KOPT-K1 (cell line): ENCODE measurements at regions not wholly inside any gene's neighbourhood (a gene's known extent, or its start where the extent isn't known, plus 50 kb on each side); places are given as distances from the start of the nearest gene placed in this dataset.
A peak's percentile ranks its signal among the peaks of the same experiment; 100 is the strongest.

ENCODE experiments used
- H3K27ac ChIP-seq: fragments of 200-600 bp; sonication (generic); 2 replicates; pipeline ENCODE4 v1.5.1; 2016; ENCODE audit warnings: antibody characterized with exemption, mild to moderate bottlenecking, low read depth, low read length; ENCODE audit not compliant: poor library complexity, severe bottlenecking
- H3K36me3 ChIP-seq: fragments of 200-600 bp; sonication (generic); 2 replicates; pipeline ENCODE4 v1.5.1; 2017; ENCODE audit warnings: antibody characterized with exemption, mild to moderate bottlenecking, low read length, moderate library complexity; ENCODE audit not compliant: insufficient read depth
- H3K9me3 ChIP-seq: fragments of 200-600 bp; sonication (generic); 2 replicates; pipeline ENCODE4 v1.5.1; 2017; ENCODE audit warnings: antibody characterized with exemption, low read length, mild to moderate bottlenecking; ENCODE audit not compliant: insufficient read depth, poor library complexity, severe bottlenecking

DNA sequence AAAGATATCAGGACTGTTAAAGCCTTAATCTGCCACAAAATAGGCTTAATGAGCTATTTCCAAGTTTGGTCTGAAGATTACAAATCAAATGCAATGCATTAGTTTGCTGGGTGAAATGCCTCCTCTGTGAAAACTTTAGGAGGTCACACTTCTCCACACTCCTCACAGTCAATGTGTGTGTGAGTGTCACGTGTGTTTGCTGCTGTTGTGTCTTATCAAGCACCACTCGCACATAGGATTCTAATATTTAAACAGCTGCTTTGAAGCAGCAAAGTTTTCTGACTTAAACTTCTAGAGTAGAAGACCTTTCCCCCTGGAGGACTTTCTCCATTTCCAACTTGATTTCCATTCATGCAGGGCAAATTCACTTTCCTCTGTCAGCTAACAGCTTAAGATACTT lies 203.2 kb upstream of the PEX5L start:
- no peak overlapping the region for H3K27ac ChIP-seq
- H3K9me3 ChIP-seq = peaks cover 15% of the 10 kb centered on the region
- no peaks in the 10 kb centered on the region for H3K36me3 ChIP-seq

DNA sequence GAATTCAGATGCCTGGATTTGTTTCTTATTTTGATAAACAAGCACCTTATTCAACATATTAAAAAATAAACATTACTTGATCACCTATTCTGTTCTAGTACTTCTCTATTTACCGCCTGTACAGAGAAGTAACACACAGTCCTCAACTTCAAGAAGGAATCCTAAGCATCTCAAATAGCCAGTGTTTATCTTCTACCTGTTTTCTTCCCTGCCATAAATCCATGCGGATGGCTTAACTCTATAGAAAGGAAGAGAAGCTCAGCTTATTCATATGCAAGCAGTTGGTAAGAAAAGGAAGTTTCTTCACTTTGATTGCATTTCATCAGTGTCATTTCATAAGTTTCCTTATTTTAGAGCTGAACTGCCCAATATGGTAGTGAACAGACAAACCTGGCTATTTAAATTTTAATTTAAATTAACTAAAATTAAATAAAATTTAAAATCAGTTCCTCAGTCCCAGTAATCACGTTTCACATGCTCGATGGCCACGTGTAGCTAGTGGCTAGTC lies 210.0 kb upstream of the PEX5L start:
- Histone ChIP-seq H3K9me3 (no peaks in the 10 kb centered on the region), H3K27ac (no peak overlapping the region), H3K36me3 (no peaks in the 10 kb centered on the region)

DNA sequence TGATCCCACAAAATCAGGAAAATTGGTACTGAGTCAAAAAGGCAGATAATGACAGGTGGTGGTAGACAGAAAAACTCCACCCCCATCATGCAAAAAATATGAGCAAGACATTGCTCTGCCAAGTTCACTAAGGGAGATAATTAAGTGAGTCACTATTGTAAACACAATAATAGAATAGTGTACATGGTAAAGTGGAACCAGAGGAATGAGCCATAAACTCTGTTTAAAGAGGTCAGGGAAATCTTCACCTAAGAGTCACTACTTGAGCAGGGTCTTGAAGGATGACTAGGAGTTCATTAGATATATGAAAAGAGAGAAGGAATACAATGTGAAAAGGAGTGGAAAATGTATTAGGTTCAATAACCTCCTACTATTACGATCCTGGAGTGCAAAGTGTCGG lies 213.4 kb upstream of the PEX5L start:
- no peaks in the 10 kb centered on the region for H3K9me3 ChIP-seq
- H3K36me3 ChIP-seq = no peaks in the 10 kb centered on the region
- no peak overlapping the region for H3K27ac ChIP-seq

DNA sequence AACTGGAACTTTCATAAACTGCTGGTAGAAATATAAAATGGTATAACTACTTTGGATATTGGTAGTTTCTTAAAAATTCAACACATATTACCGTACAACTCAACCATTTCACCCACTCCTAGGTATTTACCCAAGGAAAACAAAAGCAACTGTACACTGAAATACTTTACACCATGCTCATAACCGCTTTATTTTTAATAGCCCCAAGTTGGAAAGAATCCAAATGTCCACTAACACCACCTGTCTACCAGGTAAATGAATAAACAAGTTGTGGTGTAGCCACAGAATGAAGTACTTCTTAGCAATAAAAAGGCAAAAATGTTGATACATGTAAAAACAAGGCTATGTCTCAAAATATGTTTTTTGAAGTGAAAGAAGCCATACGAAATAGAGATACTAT lies 215.9 kb upstream of the PEX5L start:
- no peak overlapping the region for H3K27ac ChIP-seq
- no peaks in the 10 kb centered on the region for H3K9me3 ChIP-seq
- no peaks in the 10 kb centered on the region for H3K36me3 ChIP-seq

DNA sequence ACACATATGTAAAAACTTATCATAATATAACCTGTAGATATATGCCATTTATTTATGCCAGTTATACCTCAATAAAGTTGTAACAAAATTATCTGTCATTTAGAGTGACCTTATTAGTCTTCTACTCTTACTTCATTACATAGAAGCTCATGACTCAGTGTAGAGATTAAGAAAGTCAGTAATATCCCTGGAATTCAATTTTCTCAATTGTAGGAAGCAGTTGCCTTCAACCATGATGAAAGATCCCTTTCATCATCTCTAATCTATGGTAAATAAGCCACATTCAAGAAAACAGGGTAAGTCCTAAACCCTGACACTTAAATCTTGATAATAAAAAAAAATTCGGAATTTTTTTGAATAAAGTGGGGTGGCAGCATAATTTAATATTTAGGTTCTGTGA lies 216.5 kb upstream of the PEX5L start:
- Histone ChIP-seq H3K36me3 (no peaks in the 10 kb centered on the region), H3K9me3 (peaks cover 4% of the 10 kb centered on the region), H3K27ac (no peak overlapping the region)

DNA sequence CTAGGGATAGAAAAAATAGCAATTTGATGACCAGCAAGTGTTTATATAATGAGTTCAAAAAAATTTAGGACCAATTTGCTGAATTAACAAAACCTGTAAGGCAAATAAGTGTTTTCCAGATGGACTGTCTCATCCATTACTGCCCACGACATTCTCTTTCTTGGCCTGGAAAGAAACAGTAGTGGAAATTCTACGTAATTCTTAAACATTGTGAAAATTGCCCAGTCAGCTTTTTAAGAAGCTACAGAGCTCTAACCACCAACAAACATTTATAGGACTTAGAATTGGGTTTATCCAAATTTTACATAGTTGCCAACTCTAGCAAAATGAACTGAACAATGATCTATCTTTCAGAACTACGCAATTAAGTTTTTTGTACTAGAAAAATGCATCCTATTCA lies 227.7 kb upstream of the PEX5L start:
- H3K9me3 ChIP-seq = peaks cover 27% of the 10 kb centered on the region
- H3K27ac ChIP-seq = no peak overlapping the region

DNA sequence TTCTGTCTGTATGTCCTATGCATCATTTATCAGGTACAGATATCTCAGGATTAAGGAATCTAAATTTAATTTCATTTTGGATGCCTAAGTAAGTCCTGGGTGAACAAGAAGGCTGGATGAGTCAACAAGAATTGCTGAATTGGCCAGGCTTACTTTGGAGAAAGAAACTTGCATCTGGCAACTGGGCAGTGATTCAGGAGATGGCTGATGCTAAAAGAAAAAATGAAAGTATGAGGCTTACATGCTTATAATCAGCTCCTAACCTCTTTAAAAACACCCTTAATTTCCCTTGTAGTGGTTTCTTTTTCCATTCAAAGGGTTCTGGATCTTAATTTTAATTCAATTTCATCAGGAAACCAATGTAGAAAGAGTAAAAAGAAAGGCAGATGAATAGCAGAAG lies 228.8 kb upstream of the PEX5L start:
- Histone ChIP-seq H3K27ac (peak overlapping the region; percentile 60), H3K9me3 (peaks cover 18% of the 10 kb centered on the region), H3K36me3 (no peaks in the 10 kb centered on the region)

More for the DNA sequence above, 227.7 kb upstream of the PEX5L start:
- no peaks in the 10 kb centered on the region for H3K36me3 ChIP-seq

DNA sequence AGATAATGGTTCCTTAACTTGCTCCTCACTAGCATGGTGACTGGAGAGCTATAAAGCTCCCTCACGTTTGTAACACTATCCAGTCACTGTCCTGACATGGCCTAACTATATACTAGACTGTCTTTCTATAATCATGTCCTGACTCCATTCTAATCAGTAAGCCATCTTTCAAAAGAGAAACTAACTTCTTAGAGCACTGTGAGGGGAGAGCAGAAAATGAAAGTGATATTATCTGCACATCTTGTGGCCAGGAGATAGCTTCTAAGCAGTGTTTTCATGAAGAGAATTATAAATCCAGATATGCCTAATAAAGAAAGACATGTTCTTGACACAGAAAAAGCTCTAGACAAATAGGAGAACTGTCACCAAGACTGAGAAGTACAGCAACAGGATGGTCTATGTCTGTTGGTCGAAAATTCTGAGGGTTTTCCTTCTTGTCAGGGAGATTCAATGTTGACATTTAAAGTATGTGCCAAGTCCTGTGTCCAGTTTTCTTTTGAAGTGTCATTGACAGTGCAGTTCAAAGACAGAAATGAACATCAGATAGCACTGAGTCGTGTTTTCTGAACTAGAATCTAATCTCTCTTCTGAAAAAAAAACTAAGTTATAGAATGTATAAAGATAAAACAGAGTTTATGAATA lies 230.6 kb upstream of the PEX5L start:
- H3K36me3 ChIP-seq = no peaks in the 10 kb centered on the region
- H3K9me3 ChIP-seq = peaks cover 3% of the 10 kb centered on the region
- peak overlapping the region; percentile 60 for H3K27ac ChIP-seq

DNA sequence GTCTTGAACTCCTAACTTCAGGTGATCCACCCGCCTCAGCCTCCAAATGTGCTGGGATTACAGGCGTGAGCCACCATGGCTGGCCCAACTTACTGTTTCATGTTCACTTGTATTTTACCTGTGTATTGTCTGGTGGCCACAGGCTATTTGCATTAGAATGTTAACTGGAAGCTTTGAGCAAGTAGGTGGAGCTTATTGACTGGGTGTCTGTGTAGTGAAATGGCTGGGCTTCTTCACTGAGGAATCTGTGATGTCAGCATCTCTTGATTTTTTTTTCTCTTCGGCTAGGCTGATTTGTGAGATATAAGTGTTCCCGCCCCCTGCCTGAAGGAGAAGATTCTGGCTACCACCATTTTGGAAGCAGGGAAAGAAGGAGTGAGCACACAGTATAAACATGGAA lies 237.8 kb upstream of the PEX5L start:
- H3K36me3 ChIP-seq = no peaks in the 10 kb centered on the region
- no peak overlapping the region for H3K27ac ChIP-seq
- no peaks in the 10 kb centered on the region for H3K9me3 ChIP-seq

DNA sequence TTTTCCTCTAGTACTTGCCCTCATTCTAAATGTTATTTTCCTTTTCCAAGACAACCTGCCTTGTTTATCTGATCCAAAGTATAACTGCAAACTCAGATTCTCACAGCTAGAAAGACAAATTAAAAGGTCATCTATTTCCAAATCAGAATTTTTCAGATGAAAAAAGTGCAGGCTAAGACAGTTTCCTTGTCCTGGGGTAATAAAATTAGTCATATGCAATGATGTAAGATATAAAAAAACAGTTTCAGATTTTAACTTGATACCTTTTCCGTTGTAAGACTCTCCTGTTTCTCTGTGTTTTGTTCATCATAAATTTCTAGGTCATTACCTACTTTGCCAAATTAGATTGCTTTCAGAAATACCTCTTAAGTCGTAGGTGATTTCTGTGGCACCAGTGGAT lies 238.4 kb upstream of the PEX5L start:
- Histone ChIP-seq H3K27ac (no peak overlapping the region), H3K9me3 (no peaks in the 10 kb centered on the region), H3K36me3 (no peaks in the 10 kb centered on the region)

DNA sequence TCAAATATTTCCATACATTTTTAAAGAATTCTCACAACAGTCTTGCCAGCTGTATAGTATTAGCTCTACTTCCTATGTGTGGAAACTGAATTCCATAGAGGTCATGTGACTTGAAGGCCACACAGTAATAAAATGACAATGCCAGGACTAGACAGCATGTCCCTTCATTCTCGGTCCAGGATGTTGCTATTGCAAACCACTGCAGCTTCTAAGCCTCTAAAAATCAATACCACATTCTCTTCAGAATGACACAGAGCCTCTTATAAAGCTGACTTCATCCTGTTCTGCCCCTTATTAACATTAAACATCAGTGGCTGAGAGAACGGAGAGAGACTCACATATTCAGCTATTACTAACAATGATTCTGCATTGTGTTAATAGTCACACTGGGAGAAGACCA lies 240.3 kb upstream of the PEX5L start:
- Histone ChIP-seq H3K27ac (no peak overlapping the region), H3K9me3 (no peaks in the 10 kb centered on the region), H3K36me3 (no peaks in the 10 kb centered on the region)

DNA sequence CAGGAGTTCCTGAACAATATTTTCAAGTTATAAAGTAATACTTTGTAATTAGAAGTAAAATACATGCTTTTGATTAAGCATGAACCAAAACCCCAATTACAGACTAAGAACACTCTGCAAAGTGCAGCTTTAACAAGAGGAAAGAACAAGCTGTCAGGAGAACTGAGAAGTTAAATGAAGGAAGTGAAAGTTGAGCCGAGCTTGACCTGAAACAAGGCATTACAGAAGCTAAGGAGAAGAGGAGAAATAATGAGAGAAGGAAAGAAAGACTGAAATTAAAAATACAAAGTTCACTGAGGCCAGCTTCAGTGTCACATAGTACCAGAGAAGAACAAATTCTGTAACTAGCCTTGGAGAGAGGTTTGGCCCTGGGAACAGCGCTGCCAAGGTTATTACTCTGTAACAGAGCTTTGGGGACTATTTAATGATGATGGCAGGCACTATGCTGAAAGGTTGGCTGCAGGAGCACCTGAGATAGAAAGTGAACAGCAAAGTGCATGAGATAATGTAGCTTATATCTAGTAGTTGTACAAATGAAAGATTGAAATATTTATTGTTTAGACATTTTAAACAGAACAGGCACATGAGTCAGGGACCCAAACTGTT lies 241.9 kb upstream of the PEX5L start:
- Histone ChIP-seq H3K27ac (no peak overlapping the region), H3K9me3 (no peaks in the 10 kb centered on the region), H3K36me3 (no peaks in the 10 kb centered on the region)

DNA sequence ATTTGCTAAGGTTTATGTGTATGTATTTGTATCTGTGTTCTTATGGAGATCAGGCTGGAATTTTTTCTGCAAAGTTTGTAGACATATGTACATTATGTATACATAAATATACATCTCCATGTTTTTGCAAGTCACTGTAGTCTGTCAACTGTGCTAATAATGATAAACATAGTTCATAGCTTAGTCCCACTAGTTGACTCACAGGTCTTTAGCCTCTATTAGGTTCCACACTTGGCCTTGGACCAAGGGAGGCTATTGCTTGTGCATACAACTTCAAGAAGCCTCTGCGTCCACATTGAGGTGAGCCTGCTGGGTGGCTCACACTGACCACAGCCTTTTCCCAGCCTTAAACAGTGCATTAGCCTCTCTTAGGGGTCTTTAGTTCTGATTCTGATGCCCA lies 243.8 kb upstream of the PEX5L start:
- H3K9me3 ChIP-seq = no peaks in the 10 kb centered on the region
- H3K27ac ChIP-seq = no peak overlapping the region
- no peaks in the 10 kb centered on the region for H3K36me3 ChIP-seq

DNA sequence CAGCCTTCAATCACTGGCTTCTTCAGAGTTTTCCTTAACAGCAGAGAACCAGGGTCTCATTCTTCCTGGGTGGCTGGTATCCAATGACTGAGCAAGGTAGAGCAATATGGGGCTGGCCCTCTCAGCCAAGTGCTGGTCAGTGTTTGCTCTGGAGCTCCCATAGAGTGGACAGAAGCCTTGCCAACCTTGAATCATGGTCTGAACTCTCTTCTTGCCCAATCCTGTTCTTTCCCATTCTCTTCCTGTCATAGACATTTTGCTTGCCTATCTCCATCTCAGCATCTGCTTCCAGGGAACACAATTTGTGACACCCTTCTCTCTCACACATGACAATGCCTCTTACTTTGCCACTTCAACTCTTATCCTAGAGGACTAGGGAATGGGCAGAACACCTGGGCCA lies 245.6 kb upstream of the PEX5L start:
- Histone ChIP-seq H3K27ac (no peak overlapping the region), H3K9me3 (no peaks in the 10 kb centered on the region), H3K36me3 (no peaks in the 10 kb centered on the region)

DNA sequence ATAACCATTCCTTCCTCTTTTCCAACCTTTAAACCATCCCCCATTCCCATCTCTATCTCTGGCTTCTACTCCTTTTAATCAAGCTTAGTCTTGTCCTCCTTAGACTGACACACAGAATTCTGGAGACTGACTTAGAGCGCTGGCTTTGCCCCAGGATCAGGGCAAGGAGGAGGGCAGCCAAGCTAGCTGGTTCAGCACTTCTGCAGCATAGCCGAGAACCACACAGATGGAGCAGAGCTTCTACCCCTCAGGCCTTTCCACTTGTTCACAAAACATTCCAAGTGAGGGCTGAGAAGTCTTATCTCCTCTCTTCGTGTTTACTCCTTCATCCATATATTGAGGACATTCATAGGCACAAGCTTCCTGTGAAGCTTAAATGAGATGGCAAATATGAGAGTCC lies 246.5 kb upstream of the PEX5L start:
- Histone ChIP-seq H3K36me3 (no peaks in the 10 kb centered on the region), H3K27ac (no peak overlapping the region), H3K9me3 (no peaks in the 10 kb centered on the region)
